SK-N-SH treated with all-trans-retinoic acid at 6 μM for 48 hours (cell line): ENCODE measurements at regions not wholly inside any gene's neighbourhood (a gene's known extent, or its start where the extent isn't known, plus 50 kb on each side); places are given as distances from the start of the nearest gene placed in this dataset.

ENCODE experiments used
- ATAC-seq: fragments of 200-7000 bp; cut with Tn5 transposase; 3 replicates; pipeline ENCODE4 v1.9.1; 2020; ENCODE audit warnings: mild to moderate bottlenecking, moderate library complexity
- ARNTL ChIP-seq: fragments of 450-650 bp; formaldehyde crosslinking; IDR thresholded peaks from 2 replicates; pipeline ENCODE4 v1.5.0; 2020; ENCODE audit warnings: low read depth, mild to moderate bottlenecking, moderate library complexity, borderline replicate concordance
- BACH2 ChIP-seq: fragments of 250-450 bp; sonication (Bioruptor Pico); IDR thresholded peaks from 2 replicates; pipeline ENCODE4 v1.9.0; 2021; ENCODE audit warnings: mild to moderate bottlenecking, borderline replicate concordance
- CREB5 ChIP-seq: fragments of 250-450 bp; sonication (Bioruptor Pico); IDR thresholded peaks from 2 replicates; pipeline ENCODE4 v1.5.1; 2020; ENCODE audit warnings: low read depth, mild to moderate bottlenecking, moderate library complexity
- CSDC2 ChIP-seq: fragments of 250-450 bp; sonication (Bioruptor Pico); IDR thresholded peaks from 2 replicates; pipeline ENCODE4 v1.5.0; 2020; ENCODE audit warnings: mild to moderate bottlenecking, moderate library complexity
- CSRNP3 ChIP-seq: fragments of 250-450 bp; sonication (Bioruptor Pico); IDR thresholded peaks from 2 replicates; pipeline ENCODE4 v1.5.1; 2021; ENCODE audit warnings: mild to moderate bottlenecking, moderate library complexity
- ESRRG ChIP-seq: fragments of 250-450 bp; sonication (Bioruptor Pico); IDR thresholded peaks from 2 replicates; pipeline ENCODE4 v1.6.1; 2021; ENCODE audit warnings: mild to moderate bottlenecking
- GLIS3 ChIP-seq: fragments of 250-450 bp; sonication (Bioruptor Pico); IDR thresholded peaks from 2 replicates; pipeline ENCODE4 v1.5.0; 2020; ENCODE audit warnings: mild to moderate bottlenecking, moderate library complexity
- ISL1 ChIP-seq: fragments of 250-450 bp; sonication (Bioruptor Pico); IDR thresholded peaks from 2 replicates; pipeline ENCODE4 v2.1.2; 2022; ENCODE audit warnings: mild to moderate bottlenecking, moderate library complexity
- OSR1 ChIP-seq: fragments of 250-450 bp; sonication (Bioruptor Pico); IDR thresholded peaks from 2 replicates; pipeline ENCODE4 v1.8.0; 2022; ENCODE audit warnings: moderate library complexity, mild to moderate bottlenecking, inconsistent platforms
- PATZ1 ChIP-seq: fragments of 250-450 bp; sonication (Bioruptor Pico); IDR thresholded peaks from 2 replicates; pipeline ENCODE4 v1.8.0; 2020; ENCODE audit warnings: mild to moderate bottlenecking, moderate library complexity, borderline replicate concordance
- POU6F1 ChIP-seq: fragments of 250-450 bp; sonication (Bioruptor Pico); IDR thresholded peaks from 2 replicates; pipeline ENCODE4 v1.8.0; 2021; ENCODE audit warnings: low read depth, mild to moderate bottlenecking, moderate library complexity, borderline replicate concordance
- RARB ChIP-seq: fragments of 250-450 bp; sonication (Bioruptor Pico); IDR thresholded peaks from 2 replicates; pipeline ENCODE4 v1.8.0; 2021; ENCODE audit warnings: mild to moderate bottlenecking, moderate library complexity
- SNAI2 ChIP-seq: fragments of 250-450 bp; sonication (Bioruptor Pico); IDR thresholded peaks from 2 replicates; pipeline ENCODE4 v1.5.0; 2020; ENCODE audit warnings: mild to moderate bottlenecking, moderate library complexity
- TCF4 ChIP-seq: fragments of 250-450 bp; sonication (Bioruptor Pico); IDR thresholded peaks from 2 replicates; pipeline ENCODE4 v1.8.0; 2021; ENCODE audit warnings: mild to moderate bottlenecking, moderate library complexity, borderline replicate concordance
- TOX ChIP-seq: fragments of 250-450 bp; sonication (Bioruptor Pico); IDR thresholded peaks from 2 replicates; pipeline ENCODE4 v1.8.0; 2021; ENCODE audit warnings: mild to moderate bottlenecking, moderate library complexity, borderline replicate concordance
- TSHZ2 ChIP-seq: fragments of 250-450 bp; sonication (Bioruptor Pico); IDR thresholded peaks from 2 replicates; pipeline ENCODE4 v1.5.0; 2020; ENCODE audit warnings: mild to moderate bottlenecking, moderate library complexity
- ZC3H10 ChIP-seq: fragments of 250-450 bp; sonication (Bioruptor Pico); IDR thresholded peaks from 2 replicates; pipeline ENCODE4 v1.5.1; 2021; ENCODE audit warnings: mild to moderate bottlenecking, moderate library complexity
- ZFP3 ChIP-seq: fragments of 250-450 bp; sonication (Bioruptor Pico); IDR thresholded peaks from 2 replicates; pipeline ENCODE4 v1.5.0; 2020; ENCODE audit warnings: mild to moderate bottlenecking, moderate library complexity
- ZFP30 ChIP-seq: fragments of 450-650 bp; formaldehyde crosslinking; IDR thresholded peaks from 2 replicates; pipeline ENCODE4 v1.5.0; 2022; ENCODE audit warnings: mild to moderate bottlenecking, moderate library complexity
- ZNF565 ChIP-seq: fragments of 450-650 bp; formaldehyde crosslinking; conservative IDR thresholded peaks from 2 replicates; pipeline ENCODE4 v1.5.0; 2020; ENCODE audit warnings: low read depth, mild to moderate bottlenecking, moderate library complexity
- ZNF70 ChIP-seq: fragments of 450-650 bp; formaldehyde crosslinking; IDR thresholded peaks from 2 replicates; pipeline ENCODE4 v1.5.0; 2020; ENCODE audit warnings: mild to moderate bottlenecking, moderate library complexity

- TF ChIP-seq ZNF565 (CRISPR knock-in tag) (no peak), ZNF70 (CRISPR knock-in tag) (no peak), CSDC2 (CRISPR knock-in tag) (no peak), TCF4 (CRISPR knock-in tag) (no peak), ARNTL (no peak), OSR1 (no peak), TSHZ2 (CRISPR knock-in tag) (no peak), ISL1 (CRISPR knock-in tag) (no peak), ESRRG (CRISPR knock-in tag) (no peak), ZFP30 (no peak), PATZ1 (CRISPR knock-in tag) (no peak)
- ATAC-seq: no peak
Observed at GRCh38 chr13:36608474-36608873, 65.3 kb upstream of the SERTM1 start.

GRCh38 chr13:36612230-36612629, 61.6 kb upstream of the SERTM1 start:
- TF ChIP-seq CSRNP3 (CRISPR knock-in tag) (no peak), PATZ1 (CRISPR knock-in tag) (no peak), SNAI2 (CRISPR knock-in tag) (no peak), ZNF565 (CRISPR knock-in tag) (no peak), POU6F1 (CRISPR knock-in tag) (no peak), BACH2 (CRISPR knock-in tag) (no peak), TCF4 (CRISPR knock-in tag) (no peak), ARNTL (no peak), ZFP3 (CRISPR knock-in tag) (no peak), RARB (CRISPR knock-in tag) (no peak), ZC3H10 (CRISPR knock-in tag) (no peak), TOX (CRISPR knock-in tag) (no peak), GLIS3 (CRISPR knock-in tag) (no peak), ZFP30 (no peak), ZNF70 (CRISPR knock-in tag) (no peak), CREB5 (CRISPR knock-in tag) (no peak), CSDC2 (CRISPR knock-in tag) (no peak), ISL1 (CRISPR knock-in tag) (no peak)

More at GRCh38 chr13:36612230-36612629, 61.6 kb upstream of the SERTM1 start:
- no peak for ATAC-seq
